ENCODE measurements at regions not wholly inside any gene's neighbourhood (a gene's known extent, or its start where the extent isn't known, plus 50 kb on each side); places are given as distances from the start of the nearest gene placed in this dataset.

DNA sequence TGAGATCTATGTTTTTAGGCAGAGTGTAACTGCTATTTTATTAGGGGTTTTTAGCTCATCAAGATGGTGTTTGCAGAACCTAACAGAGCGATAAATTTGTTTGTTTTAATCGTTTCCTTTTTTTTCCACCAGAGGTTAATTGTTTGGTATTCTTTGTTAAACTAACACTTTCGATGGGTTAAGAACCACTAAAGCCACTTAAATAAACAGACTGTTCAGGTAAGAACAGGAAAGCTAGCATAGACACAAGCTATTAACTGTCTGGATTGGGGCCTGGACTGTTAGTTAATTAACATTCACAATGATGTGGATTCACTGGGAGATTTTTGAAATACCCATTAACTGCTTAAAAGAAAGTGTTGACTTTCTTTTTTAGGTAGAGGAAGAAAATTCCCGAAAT lies 209.0 kb upstream of the COPS8 start:
- H3K4me1 ChIP-seq (ENCODE audit: control insufficient read depth, insufficient read depth, low read length), result peaks cover 6% of the 10 kb centered on the region
- H3K27me3 ChIP-seq (ENCODE audit: control insufficient read depth, insufficient read depth, low read length), result no peaks in the 10 kb centered on the region
- H3K9me3 ChIP-seq (replicated peaks; ENCODE audit: low read length), result no peaks in the 10 kb centered on the region
- H3K36me3 ChIP-seq (ENCODE audit: insufficient read depth, low read length), result no peaks in the 10 kb centered on the region
- H3K4me3 ChIP-seq (ENCODE audit: low read length), result no peak overlapping the region
- no peak overlapping the region for H3K9ac ChIP-seq (ENCODE audit: low read depth, low read length)
- H3K4me2 ChIP-seq (ENCODE audit: low read length), result no peak overlapping the region

DNA sequence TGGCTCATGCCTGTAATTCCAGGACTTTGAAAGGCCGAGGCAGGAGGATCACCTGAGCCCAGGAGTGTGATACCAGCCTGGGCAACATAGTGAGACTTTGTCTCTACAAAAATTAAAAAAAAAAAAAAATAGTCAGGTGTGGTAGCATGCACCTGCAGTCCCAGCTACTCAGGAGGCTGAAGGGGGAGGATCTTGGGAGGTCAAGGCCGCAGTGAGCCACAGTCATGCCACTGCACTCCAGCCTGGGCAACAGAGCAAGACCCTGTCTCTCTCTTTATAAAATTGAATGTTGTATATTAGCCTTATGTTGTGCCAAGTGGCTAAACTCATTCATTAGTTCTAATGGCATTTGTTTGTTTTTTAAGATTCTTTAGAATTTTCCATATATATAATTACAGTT lies 207.7 kb upstream of the COPS8 start:
- H3K4me2 ChIP-seq (ENCODE audit: low read length), result no peak overlapping the region
- H3K36me3 ChIP-seq (ENCODE audit: insufficient read depth, low read length), result no peaks in the 10 kb centered on the region
- no peaks in the 10 kb centered on the region for H3K4me1 ChIP-seq (ENCODE audit: control insufficient read depth, insufficient read depth, low read length)
- H3K27me3 ChIP-seq (ENCODE audit: control insufficient read depth, insufficient read depth, low read length), result no peaks in the 10 kb centered on the region
- H3K9me3 ChIP-seq (replicated peaks; ENCODE audit: low read length), result no peaks in the 10 kb centered on the region
- no peak overlapping the region for H3K4me3 ChIP-seq (ENCODE audit: low read length)
- no peak overlapping the region for H3K9ac ChIP-seq (ENCODE audit: low read depth, low read length)

- no peaks in the 10 kb centered on the region for H3K9me3 ChIP-seq (replicated peaks; ENCODE audit: low read length)
- H3K27me3 ChIP-seq (ENCODE audit: control insufficient read depth, insufficient read depth, low read length), result no peaks in the 10 kb centered on the region
- H3K9ac ChIP-seq (ENCODE audit: low read depth, low read length), result no peak overlapping the region
- H3K4me3 ChIP-seq (ENCODE audit: low read length), result no peak overlapping the region
- H3K36me3 ChIP-seq (ENCODE audit: insufficient read depth, low read length), result no peaks in the 10 kb centered on the region
- no peak overlapping the region for H3K4me2 ChIP-seq (ENCODE audit: low read length)
- no peaks in the 10 kb centered on the region for H3K4me1 ChIP-seq (ENCODE audit: control insufficient read depth, insufficient read depth, low read length)
These were observed 206.2 kb upstream of the COPS8 start for GRCh38 chr2:236879416-236879963.

DNA sequence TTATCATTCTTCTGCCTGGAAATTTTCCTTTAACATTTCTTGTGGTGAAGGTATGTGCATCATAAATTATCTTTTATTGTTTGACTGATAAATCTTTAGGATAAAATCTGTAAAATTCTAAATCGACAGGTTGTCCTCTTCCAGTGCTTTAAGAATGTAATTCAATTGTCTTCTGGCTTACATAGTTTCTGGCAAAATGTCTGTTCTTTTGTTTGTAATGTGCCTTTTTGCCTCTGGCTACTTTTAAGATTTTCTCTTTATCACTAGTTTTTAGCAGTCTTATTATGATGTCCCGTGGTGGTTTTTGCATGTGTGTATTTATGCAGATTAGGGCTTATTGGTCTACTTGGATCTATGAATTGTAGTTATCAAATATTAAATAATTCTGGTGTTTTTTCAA lies 203.6 kb upstream of the COPS8 start:
- H3K4me3 ChIP-seq (ENCODE audit: low read length), result no peak overlapping the region
- no peaks in the 10 kb centered on the region for H3K27me3 ChIP-seq (ENCODE audit: control insufficient read depth, insufficient read depth, low read length)
- H3K36me3 ChIP-seq (ENCODE audit: insufficient read depth, low read length), result no peaks in the 10 kb centered on the region
- H3K4me1 ChIP-seq (ENCODE audit: control insufficient read depth, insufficient read depth, low read length), result no peaks in the 10 kb centered on the region
- no peak overlapping the region for H3K9ac ChIP-seq (ENCODE audit: low read depth, low read length)
- no peaks in the 10 kb centered on the region for H3K9me3 ChIP-seq (replicated peaks; ENCODE audit: low read length)
- no peak overlapping the region for H3K4me2 ChIP-seq (ENCODE audit: low read length)

DNA sequence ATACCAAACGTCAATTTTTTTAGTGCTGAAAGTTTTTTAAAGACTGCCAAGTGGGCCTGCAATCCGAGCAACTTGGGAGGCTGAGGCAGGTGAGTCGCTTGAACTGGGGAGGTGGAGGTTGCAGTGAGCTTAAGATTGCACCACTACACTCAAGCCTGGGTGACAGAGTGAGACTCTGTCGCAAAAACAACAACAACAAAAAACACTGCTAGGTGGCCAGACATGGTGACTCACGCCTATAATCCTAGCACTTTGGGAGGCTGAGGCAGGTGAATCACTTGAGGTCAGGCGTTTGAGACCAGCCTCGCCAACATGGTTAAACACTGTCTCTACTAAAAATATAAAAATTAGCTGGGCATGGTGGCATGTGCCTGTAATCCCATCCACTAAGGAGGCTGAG lies 202.8 kb upstream of the COPS8 start:
- Histone ChIP-seq H3K27me3 (ENCODE audit: control insufficient read depth, insufficient read depth, low read length) (no peaks in the 10 kb centered on the region), H3K9ac (ENCODE audit: low read depth, low read length) (no peak overlapping the region), H3K4me1 (ENCODE audit: control insufficient read depth, insufficient read depth, low read length) (peaks cover 4% of the 10 kb centered on the region), H3K4me2 (ENCODE audit: low read length) (no peak overlapping the region), H3K4me3 (ENCODE audit: low read length) (no peak overlapping the region), H3K9me3 (replicated peaks; ENCODE audit: low read length) (no peaks in the 10 kb centered on the region), H3K36me3 (ENCODE audit: insufficient read depth, low read length) (no peaks in the 10 kb centered on the region)

DNA sequence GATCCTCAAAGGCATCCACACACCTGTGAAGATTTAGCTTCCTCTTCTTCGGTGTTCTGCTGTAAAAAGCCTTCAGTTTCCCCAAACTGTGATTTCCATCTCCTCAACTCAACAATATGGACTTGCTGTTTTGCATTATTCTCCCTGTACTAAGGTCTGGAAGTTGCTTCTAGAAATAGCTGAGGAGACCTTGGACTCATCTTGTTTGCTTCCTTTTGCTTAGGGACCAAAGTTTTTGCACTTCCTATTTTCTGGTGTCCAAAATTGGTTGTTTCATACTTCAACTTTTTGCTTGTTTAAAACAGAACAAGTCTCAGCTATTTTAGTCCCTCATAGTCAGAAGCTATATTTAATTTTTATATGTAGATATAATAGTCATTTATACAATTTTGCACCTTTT lies 201.9 kb upstream of the COPS8 start:
- H3K4me3 ChIP-seq (ENCODE audit: low read length), result no peak overlapping the region
- peaks cover 5% of the 10 kb centered on the region for H3K4me1 ChIP-seq (ENCODE audit: control insufficient read depth, insufficient read depth, low read length)
- H3K36me3 ChIP-seq (ENCODE audit: insufficient read depth, low read length), result no peaks in the 10 kb centered on the region
- H3K27me3 ChIP-seq (ENCODE audit: control insufficient read depth, insufficient read depth, low read length), result no peaks in the 10 kb centered on the region
- H3K9me3 ChIP-seq (replicated peaks; ENCODE audit: low read length), result no peaks in the 10 kb centered on the region
- H3K9ac ChIP-seq (ENCODE audit: low read depth, low read length), result no peak overlapping the region
- H3K4me2 ChIP-seq (ENCODE audit: low read length), result no peak overlapping the region

- Histone ChIP-seq H3K27me3 (ENCODE audit: control insufficient read depth, insufficient read depth, low read length) (no peaks in the 10 kb centered on the region), H3K4me3 (ENCODE audit: low read length) (no peak overlapping the region), H3K36me3 (ENCODE audit: insufficient read depth, low read length) (no peaks in the 10 kb centered on the region), H3K4me1 (ENCODE audit: control insufficient read depth, insufficient read depth, low read length) (peaks cover 5% of the 10 kb centered on the region), H3K4me2 (ENCODE audit: low read length) (no peak overlapping the region), H3K9ac (ENCODE audit: low read depth, low read length) (no peak overlapping the region), H3K9me3 (replicated peaks; ENCODE audit: low read length) (no peaks in the 10 kb centered on the region)
These were observed 201.0 kb upstream of the COPS8 start for GRCh38 chr2:236884569-236885175.

DNA sequence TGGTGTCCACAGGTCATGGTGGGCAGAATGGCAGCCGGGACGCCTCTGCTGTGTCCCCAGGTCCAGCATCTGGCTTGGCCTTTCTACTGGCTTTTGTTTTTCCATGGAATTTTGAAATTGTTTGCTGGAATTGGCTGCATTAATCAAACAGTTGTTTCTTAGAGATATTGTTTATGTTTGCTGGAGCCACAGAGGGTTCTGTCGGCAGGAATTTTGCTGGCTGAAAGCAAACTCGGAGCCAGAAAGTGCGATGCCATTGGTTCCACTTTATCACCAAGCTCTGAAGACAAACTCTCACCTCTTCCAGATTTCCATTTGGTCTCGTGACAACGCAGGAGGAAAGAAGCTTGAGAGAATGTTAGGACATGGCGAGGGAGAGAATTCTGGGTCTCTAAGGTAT lies 199.2 kb upstream of the COPS8 start:
- Histone ChIP-seq H3K4me2 (ENCODE audit: low read length) (no peak overlapping the region), H3K4me3 (ENCODE audit: low read length) (no peak overlapping the region), H3K4me1 (ENCODE audit: control insufficient read depth, insufficient read depth, low read length) (peaks cover 5% of the 10 kb centered on the region), H3K27me3 (ENCODE audit: control insufficient read depth, insufficient read depth, low read length) (no peaks in the 10 kb centered on the region), H3K9me3 (replicated peaks; ENCODE audit: low read length) (no peaks in the 10 kb centered on the region), H3K36me3 (ENCODE audit: insufficient read depth, low read length) (no peaks in the 10 kb centered on the region), H3K9ac (ENCODE audit: low read depth, low read length) (no peak overlapping the region)

DNA sequence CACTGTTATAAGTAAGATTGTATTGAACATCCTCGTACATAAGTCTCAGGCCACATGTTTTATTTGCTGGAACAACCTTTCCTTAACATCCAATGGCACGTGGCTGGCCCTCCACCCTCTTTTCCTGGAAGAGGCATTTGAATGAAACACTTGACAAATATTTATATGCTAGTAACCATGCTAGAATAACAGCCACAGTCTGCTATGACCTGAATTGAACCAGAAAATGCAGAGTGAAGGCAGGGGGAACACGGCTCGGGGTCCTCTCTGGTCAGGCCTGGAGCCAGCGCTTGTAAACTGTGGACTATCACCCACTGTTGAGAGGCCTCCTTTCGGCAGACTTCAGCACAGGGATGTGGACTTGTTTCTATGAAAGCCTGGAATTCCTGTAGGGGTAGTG lies 198.2 kb upstream of the COPS8 start:
- no peaks in the 10 kb centered on the region for H3K36me3 ChIP-seq (ENCODE audit: insufficient read depth, low read length)
- H3K27me3 ChIP-seq (ENCODE audit: control insufficient read depth, insufficient read depth, low read length), result no peaks in the 10 kb centered on the region
- no peak overlapping the region for H3K4me2 ChIP-seq (ENCODE audit: low read length)
- H3K9ac ChIP-seq (ENCODE audit: low read depth, low read length), result no peak overlapping the region
- H3K9me3 ChIP-seq (replicated peaks; ENCODE audit: low read length), result no peaks in the 10 kb centered on the region
- no peak overlapping the region for H3K4me3 ChIP-seq (ENCODE audit: low read length)
- H3K4me1 ChIP-seq (ENCODE audit: control insufficient read depth, insufficient read depth, low read length), result peaks cover 5% of the 10 kb centered on the region

- H3K27me3 ChIP-seq (ENCODE audit: control insufficient read depth, insufficient read depth, low read length), result no peaks in the 10 kb centered on the region
- H3K4me3 ChIP-seq (ENCODE audit: low read length), result no peak overlapping the region
- peaks cover 5% of the 10 kb centered on the region for H3K4me1 ChIP-seq (ENCODE audit: control insufficient read depth, insufficient read depth, low read length)
- H3K4me2 ChIP-seq (ENCODE audit: low read length), result no peak overlapping the region
- H3K9me3 ChIP-seq (replicated peaks; ENCODE audit: low read length), result no peaks in the 10 kb centered on the region
- no peak overlapping the region for H3K9ac ChIP-seq (ENCODE audit: low read depth, low read length)
- no peaks in the 10 kb centered on the region for H3K36me3 ChIP-seq (ENCODE audit: insufficient read depth, low read length)
These were observed 197.5 kb upstream of the COPS8 start for GRCh38 chr2:236887953-236888793.

- Histone ChIP-seq H3K9ac (ENCODE audit: low read depth, low read length) (no peak overlapping the region), H3K36me3 (ENCODE audit: insufficient read depth, low read length) (no peaks in the 10 kb centered on the region), H3K4me3 (ENCODE audit: low read length) (no peak overlapping the region), H3K4me1 (ENCODE audit: control insufficient read depth, insufficient read depth, low read length) (peaks cover 5% of the 10 kb centered on the region), H3K4me2 (ENCODE audit: low read length) (no peak overlapping the region), H3K27me3 (ENCODE audit: control insufficient read depth, insufficient read depth, low read length) (no peaks in the 10 kb centered on the region), H3K9me3 (replicated peaks; ENCODE audit: low read length) (no peaks in the 10 kb centered on the region)
These were observed 196.6 kb upstream of the COPS8 start for GRCh38 chr2:236888794-236889780.

Measured in skeletal muscle satellite cell (primary cell).